Neutrophil (primary cell): ENCODE measurements at regions not wholly inside any gene's neighbourhood (a gene's known extent, or its start where the extent isn't known, plus 50 kb on each side); places are given as distances from the start of the nearest gene placed in this dataset.

Experiments
- H3K27ac ChIP-seq: fragments of 200-600 bp; sonication (generic); 2 replicates; pipeline ENCODE4 v1.5.1; 2016; ENCODE audit warnings: mild to moderate bottlenecking, moderate library complexity
- H3K27me3 ChIP-seq: fragments of 200-600 bp; sonication (generic); 2 replicates; pipeline ENCODE4 v1.6.0; 2016; ENCODE audit warnings: mild to moderate bottlenecking
- H3K36me3 ChIP-seq: fragments of 200-600 bp; sonication (generic); 2 replicates; pipeline ENCODE4 v1.5.1; 2017
- H3K4me1 ChIP-seq, 2 experiments: fragments of 200-600 bp in 1 of 2; sonication (generic) in 1 of 2; 1 replicate in 1 of 2; 2 replicates in 1 of 2; pipeline versions ENCODE4 v1.5.1 to v1.6.1; 2013 to 2016; ENCODE audit warnings: low read depth in 1 of 2, low read length in 1 of 2, mild to moderate bottlenecking in 1 of 2, moderate library complexity in 1 of 2; ENCODE audit not compliant: control insufficient read depth in 1 of 2, insufficient read depth in 1 of 2
- H3K4me3 ChIP-seq, 2 experiments: fragments of 200-600 bp in 1 of 2; sonication (generic) in 1 of 2; 1 replicate in 1 of 2; 2 replicates in 1 of 2; pipeline ENCODE4 v1.5.1; 2013 to 2016; ENCODE audit warnings: low read depth in 1 of 2, low read length in 1 of 2, mild to moderate bottlenecking in 1 of 2, moderate library complexity in 1 of 2
- H3K9me3 ChIP-seq: fragments of 200-600 bp; sonication (generic); 2 replicates; pipeline ENCODE4 v1.5.1; 2016
- CTCF ChIP-seq: fragments of 200-600 bp; sonication (generic); IDR thresholded peaks from 2 replicates; pipeline ENCODE4 v1.5.1; 2016; ENCODE audit warnings: antibody characterized with exemption

- Histone ChIP-seq H3K9me3 (no peaks in the 10 kb centered on the region), H3K36me3 (no peaks in the 10 kb centered on the region), H3K4me1 (no peaks in the 10 kb centered on the region), H3K27me3 (no peaks in the 10 kb centered on the region), H3K4me3 (no peak overlapping the region), H3K27ac (no peak overlapping the region)
- no peak for TF ChIP-seq CTCF
These were observed 562.8 kb downstream of the BCOR start for GRCh38 chrX:39534949-39535348.

GRCh38 chrX:39536211-39536610 is 561.5 kb downstream of the BCOR start:
- no peaks in the 10 kb centered on the region for H3K9me3 ChIP-seq
- H3K27ac ChIP-seq = no peak overlapping the region
- no peak overlapping the region for H3K4me3 ChIP-seq
- TF ChIP-seq CTCF = no peak
- H3K27me3 ChIP-seq = no peaks in the 10 kb centered on the region
- H3K4me1 ChIP-seq = no peaks in the 10 kb centered on the region
- H3K36me3 ChIP-seq = no peaks in the 10 kb centered on the region

- H3K36me3 ChIP-seq = no peaks in the 10 kb centered on the region
- TF ChIP-seq CTCF = no peak
- H3K9me3 ChIP-seq = no peaks in the 10 kb centered on the region
These were observed 555.9 kb downstream of the BCOR start for GRCh38 chrX:39541881-39542280.

GRCh38 chrX:39542316-39542715 is 555.4 kb downstream of the BCOR start:
- no peak overlapping the region for H3K4me3 ChIP-seq
- H3K27me3 ChIP-seq = no peaks in the 10 kb centered on the region
- no peaks in the 10 kb centered on the region for H3K9me3 ChIP-seq
- no peaks in the 10 kb centered on the region for H3K4me1 ChIP-seq
- TF ChIP-seq CTCF = no peak
- H3K27ac ChIP-seq = no peak overlapping the region
- no peaks in the 10 kb centered on the region for H3K36me3 ChIP-seq

More at GRCh38 chrX:39541881-39542280, 555.9 kb downstream of the BCOR start:
- no peaks in the 10 kb centered on the region for H3K27me3 ChIP-seq
- no peaks in the 10 kb centered on the region for H3K4me1 ChIP-seq
- no peak overlapping the region for H3K4me3 ChIP-seq
- no peak overlapping the region for H3K27ac ChIP-seq

- Histone ChIP-seq H3K36me3 (no peaks in the 10 kb centered on the region), H3K27me3 (no peaks in the 10 kb centered on the region), H3K27ac (no peak overlapping the region), H3K4me1 (no peaks in the 10 kb centered on the region), H3K4me3 (no peak overlapping the region), H3K9me3 (no peaks in the 10 kb centered on the region)
- no peak for TF ChIP-seq CTCF
These were observed 546.9 kb downstream of the BCOR start for GRCh38 chrX:39550795-39551361.

GRCh38 chrX:39551762-39552161 is 546.0 kb downstream of the BCOR start:
- TF ChIP-seq CTCF = no peak
- no peaks in the 10 kb centered on the region for H3K9me3 ChIP-seq
- no peak overlapping the region for H3K4me3 ChIP-seq
- H3K27me3 ChIP-seq = no peaks in the 10 kb centered on the region
- no peak overlapping the region for H3K27ac ChIP-seq
- H3K4me1 ChIP-seq = no peaks in the 10 kb centered on the region
- no peaks in the 10 kb centered on the region for H3K36me3 ChIP-seq
